ENCODE measurements at regions not wholly inside any gene's neighbourhood (a gene's known extent, or its start where the extent isn't known, plus 50 kb on each side); places are given as distances from the start of the nearest gene placed in this dataset.

- TF ChIP-seq CTCF (optimal IDR thresholded peaks at IDR 0.05 in 1 of 3, IDR thresholded peaks at IDR 0.05 in 1 of 3, conservative IDR thresholded peaks at IDR 0.05 in 1 of 3; ENCODE audit: extremely low read depth in 1 of 3, insufficient read depth in 2 of 3, low read length in 3 of 3): no peak
- no peak for TF ChIP-seq EZH2 (IDR thresholded peaks at IDR 0.05; ENCODE audit: low read length)
Measured at GRCh38 chr4:167623241-167623572, 388.9 kb upstream of the SPOCK3 start.

Measured in keratinocyte (primary cell).